ENCODE measurements at regions not wholly inside any gene's neighbourhood (a gene's known extent, or its start where the extent isn't known, plus 50 kb on each side); places are given as distances from the start of the nearest gene placed in this dataset.
A peak's percentile ranks its signal among the peaks of the same experiment; 100 is the strongest.

GRCh38 chr5:159449925-159450324 lies 119.6 kb upstream of the IL12B start:
- no peak for ATAC-seq

GRCh38 chr5:159450417-159450816 lies 120.1 kb upstream of the IL12B start:
- intact Hi-C loops (cut with DNase I), result loop anchor here (2.0 kb wide), 1 partner anchor 60 kb away; no protein-coding TSS in a partner anchor
- DNase-seq (ENCODE audit: missing footprints) (no peak), ATAC-seq (no peak)

More at GRCh38 chr5:159449925-159450324, 119.6 kb upstream of the IL12B start:
- no peak for DNase-seq (ENCODE audit: missing footprints)
- intact Hi-C loops (cut with DNase I), result loop anchor here (2.0 to 10.0 kb wide), 3 partner anchors 61 to 325 kb away; no protein-coding TSS in a partner anchor

DNA sequence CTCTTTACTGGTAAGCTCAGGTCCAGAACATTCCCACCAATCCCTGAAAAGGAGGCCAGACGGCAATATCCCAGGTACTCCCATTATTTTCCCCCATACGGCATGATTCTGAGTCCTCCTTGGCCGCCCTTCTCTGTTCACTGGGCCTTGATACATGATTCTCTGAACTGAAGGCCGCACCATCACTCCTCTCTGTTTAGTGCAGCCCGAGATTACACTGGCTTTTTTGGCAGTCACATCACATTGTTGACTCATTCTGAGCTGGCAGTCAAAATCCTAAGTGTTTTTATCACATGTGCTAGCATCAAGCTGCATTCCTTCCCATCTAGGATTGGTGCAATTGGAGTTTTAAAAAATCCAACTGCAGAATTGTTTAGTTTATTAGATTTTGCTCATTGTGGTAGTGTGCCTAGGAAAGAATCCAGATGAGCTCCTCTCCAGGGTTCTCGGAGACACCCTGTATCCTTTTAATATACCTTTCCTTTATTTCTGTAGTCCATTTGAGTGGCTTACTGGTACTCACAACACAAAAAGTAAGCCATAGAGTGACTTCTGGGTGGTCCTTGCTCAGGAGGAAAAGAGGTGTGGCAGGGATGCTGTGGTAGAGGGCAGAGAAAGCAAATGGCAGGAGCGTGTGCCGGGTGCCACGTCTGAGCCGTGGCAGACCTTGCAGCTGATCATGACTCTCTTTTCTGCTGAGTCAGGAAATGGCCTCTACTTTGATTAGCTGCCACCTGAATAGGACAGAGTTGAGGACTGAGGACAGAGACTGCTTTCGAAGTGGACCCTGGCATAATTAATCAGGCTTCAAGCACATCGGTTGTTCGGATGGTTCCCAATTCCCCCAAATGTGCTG lies 121.1 kb upstream of the IL12B start:
- intact Hi-C loops (cut with DNase I), result loop anchor here (2.0 kb wide), 1 partner anchor 59 kb away; no protein-coding TSS in a partner anchor
- no peak for DNase-seq (ENCODE audit: missing footprints)
- ATAC-seq, result peak; percentile 97

DNA sequence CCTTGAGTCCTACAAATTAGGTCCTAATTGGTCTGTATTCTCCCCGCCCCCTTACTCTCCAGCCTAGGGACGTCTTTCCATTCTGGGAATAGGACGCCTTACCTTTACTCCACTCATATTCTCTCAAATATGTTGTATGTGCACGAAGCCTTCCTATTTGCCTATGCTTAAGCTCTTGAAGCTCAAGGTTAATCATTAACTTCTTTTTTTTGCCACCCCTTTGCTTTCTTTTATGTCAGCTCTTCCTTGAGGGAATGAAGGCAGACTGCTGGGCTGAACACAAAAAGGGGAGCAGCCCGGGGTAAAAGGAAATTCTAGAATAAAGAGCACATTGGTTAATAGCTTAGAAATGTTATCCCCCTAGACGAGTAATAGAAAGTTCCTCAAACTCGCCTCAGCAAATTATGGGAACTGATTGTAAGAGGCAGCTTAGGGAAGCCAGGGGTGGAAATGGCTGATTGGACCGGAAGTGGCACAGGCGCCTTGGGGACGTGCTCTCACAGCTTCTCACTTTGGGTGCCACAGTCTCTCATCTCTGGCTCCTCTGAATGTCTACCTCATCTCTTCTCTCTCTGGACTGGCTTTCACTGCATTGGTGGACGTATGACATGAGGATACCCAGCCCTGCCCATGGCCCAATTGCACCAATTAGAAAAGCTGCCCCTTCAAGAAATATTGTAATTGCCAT lies 122.3 kb upstream of the IL12B start:
- ATAC-seq, result no peak
- no peak for DNase-seq (ENCODE audit: missing footprints)
- intact Hi-C loops (cut with DNase I), result no loop called here

GRCh38 chr5:159453209-159453608 lies 122.9 kb upstream of the IL12B start:
- intact Hi-C loops (cut with DNase I), result no loop called here
- ATAC-seq (no peak), DNase-seq (ENCODE audit: missing footprints) (no peak)

DNA sequence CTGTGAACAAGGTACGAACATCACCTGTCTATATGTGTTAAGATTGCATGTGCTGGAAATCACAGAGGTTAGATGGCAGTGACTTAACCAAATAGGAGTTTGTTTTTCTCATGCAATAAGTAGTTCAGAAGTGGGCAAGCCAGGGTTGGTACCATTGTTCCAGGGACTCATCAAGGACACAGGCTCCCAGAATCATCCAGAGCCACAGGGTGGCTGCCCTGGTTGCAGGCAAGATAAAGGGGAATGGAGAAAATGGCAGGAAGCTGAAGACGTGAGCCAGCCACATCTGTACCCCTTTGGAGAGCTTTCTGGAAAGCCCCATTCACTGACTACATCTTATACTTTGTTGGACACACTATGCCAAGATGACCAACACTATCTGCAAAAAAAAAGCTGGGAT lies 126.0 kb upstream of the IL12B start:
- DNase-seq (ENCODE audit: missing footprints), result no peak
- ATAC-seq, result no peak
- intact Hi-C loops (cut with DNase I), result no loop called here

DNA sequence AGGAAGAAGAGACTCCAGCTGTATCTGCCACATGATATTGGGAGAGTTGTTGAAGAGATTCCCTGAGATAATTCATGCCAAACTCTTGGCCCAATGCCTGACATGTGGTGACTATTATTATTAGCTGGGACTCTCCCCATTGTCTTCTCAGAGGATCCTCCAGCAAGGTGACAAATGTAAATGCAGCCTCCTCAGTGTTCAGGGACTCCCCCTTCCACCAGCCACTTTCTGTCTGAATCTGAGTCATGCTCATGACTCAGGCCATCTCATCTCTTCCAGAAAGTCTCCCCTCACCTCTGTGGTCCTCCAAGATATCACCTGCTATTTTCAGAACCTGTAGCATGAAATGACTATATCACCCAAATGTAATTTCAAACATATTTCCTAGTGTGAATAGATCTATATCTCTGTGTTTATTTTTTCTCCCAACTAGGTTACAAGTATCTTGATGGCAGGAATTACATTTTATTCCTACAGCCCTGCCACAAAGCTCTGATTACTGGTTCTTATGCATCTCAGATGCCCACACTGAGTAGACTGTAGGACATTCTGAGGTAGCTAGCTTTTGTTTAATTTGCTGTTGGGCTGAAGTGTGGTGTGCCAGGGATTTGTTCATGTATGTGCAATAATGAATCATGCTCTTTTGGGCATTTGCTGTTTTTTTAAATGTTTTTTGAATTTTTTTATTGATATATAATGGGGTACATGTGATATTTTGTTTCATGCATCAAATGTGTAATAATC lies 126.6 kb upstream of the IL12B start:
- ATAC-seq (no peak), DNase-seq (ENCODE audit: missing footprints) (no peak)
- intact Hi-C loops (cut with DNase I), result no loop called here

DNA sequence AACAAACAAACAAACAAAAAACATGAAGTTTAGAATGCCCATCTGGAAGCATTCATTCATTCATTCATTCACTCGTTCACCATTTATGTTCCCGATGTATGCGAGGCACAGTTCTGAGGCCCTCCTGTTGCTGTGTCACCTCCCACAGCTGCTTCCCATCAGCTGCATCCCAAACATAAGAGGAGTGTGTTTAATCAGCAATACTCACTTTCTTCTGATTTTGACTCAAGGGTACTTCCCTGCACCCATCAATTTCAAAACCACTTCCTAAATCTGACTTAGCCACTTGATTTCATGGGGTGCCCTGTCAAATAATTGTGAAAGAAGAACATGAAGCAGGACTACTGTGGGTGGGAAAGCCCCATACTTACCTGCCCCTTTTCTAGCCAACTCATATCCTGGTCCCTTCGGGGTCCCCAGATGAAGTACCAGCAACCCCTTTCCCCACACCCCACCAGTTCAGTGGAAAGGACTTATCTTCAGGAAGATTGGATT lies 128.0 kb upstream of the IL12B start:
- no peak for ATAC-seq
- no peak for DNase-seq (ENCODE audit: missing footprints)
- intact Hi-C loops (cut with DNase I), result no loop called here

GRCh38 chr5:159459132-159459627 lies 128.9 kb upstream of the IL12B start:
- DNase-seq (ENCODE audit: missing footprints), result no peak

DNA sequence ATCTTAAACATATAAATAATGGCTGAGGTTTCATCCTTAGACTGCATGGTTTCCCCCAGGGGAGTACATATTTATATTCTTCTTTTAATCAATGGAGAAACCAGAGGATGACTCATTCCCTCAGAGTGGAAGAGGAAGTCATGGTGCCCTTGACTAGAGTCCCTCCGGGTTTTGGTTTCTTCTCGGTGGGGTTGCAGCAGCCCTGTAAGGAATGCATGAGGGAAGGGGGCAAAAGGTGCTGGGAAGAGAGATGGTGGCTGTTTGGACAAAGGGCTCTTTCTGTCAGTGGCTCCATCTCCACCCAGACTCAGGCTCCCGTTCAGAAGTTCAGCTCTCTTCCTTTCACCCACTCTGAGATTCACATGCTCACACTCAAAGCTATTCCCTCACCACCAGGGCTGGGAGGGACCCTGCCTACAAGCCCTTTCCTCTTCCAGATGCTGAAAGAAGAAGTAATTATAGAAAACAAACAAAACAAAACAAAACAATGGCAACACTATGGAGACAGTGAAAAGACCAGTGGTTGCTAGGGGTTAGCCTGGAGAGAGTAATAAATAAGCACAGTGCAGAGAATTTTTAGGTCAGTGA lies 129.8 kb upstream of the IL12B start:
- ATAC-seq (no peak), DNase-seq (ENCODE audit: missing footprints) (no peak)
- intact Hi-C loops (cut with DNase I), result no loop called here

More at GRCh38 chr5:159459132-159459627, 128.9 kb upstream of the IL12B start:
- ATAC-seq, result no peak
- intact Hi-C loops (cut with DNase I), result no loop called here

DNA sequence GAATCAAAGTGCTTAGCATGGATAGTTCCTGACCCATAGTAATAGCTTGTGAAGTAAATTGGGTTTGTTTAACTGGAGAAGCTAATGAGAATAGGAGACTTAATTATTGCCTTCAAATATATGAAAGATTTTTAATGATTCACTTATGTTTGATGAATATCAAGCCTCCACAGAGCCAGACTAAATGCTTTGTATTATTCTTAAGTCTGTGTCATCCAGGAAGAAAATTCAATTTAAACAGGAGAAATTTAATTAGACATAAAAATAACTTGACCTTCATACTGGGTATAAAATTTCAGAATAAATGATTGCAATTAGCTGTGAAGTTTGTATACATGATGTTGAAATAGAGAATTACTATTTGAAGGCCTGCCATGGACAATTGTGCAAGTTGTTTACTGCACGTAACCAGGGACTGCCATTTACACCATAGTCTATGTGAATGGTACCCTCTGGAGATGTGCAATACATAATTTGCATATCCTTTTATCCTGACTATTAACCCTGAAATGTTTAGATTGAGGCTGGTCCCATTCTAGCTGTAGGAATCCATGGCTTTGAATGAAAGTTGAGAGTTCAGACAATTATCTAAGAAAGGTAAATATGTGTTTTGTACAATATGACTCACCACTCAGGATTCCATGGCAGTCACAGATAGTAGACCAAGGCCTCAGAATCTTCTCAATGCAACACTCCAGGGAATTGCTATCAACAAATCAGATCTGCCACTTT lies 133.5 kb upstream of the IL12B start:
- ATAC-seq (no peak), DNase-seq (ENCODE audit: missing footprints) (no peak)
- intact Hi-C loops (cut with DNase I), result no loop called here

DNA sequence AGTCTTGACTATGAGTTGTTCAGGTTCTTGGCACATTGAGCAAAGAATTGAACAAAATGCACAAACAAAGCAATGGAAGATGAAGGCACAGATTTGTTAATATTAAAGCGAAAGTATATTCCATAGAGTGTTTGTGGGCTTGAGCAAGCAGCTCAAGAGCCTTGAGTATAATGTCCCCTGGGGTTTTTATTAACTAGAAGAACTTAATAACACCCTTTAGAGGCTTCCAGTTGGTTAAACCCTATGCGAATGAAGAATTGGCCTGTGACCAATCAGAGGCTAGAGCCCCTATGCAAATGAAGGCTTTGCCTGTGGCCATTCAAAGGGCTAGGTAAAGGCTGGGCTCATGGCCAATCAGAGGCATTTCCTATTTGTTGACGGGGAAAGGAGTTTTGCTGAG lies 135.3 kb upstream of the IL12B start:
- DNase-seq (ENCODE audit: missing footprints) (no peak), ATAC-seq (no peak)
- intact Hi-C loops (cut with DNase I), result no loop called here

DNA sequence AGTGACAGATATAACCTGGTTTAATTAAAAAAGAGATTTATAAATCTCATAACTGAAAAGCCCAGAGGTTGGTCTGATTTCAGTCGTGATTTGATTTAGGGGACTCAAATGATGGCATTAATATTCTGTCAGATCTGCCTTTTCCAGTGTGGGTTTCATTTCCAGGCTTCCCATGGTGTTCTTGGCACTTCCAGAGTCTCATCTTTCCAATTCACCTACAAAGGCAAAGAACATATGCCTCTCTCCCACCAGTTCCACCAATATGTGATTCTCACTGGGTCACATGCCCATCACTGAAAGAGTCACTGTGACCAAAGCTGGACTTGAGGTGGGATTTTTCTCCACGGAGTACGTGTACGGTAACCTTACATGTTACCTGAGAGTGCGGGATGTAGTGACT lies 137.4 kb upstream of the IL12B start:
- ATAC-seq, result no peak
- DNase-seq (ENCODE audit: missing footprints), result no peak
- intact Hi-C loops (cut with DNase I), result no loop called here

DNA sequence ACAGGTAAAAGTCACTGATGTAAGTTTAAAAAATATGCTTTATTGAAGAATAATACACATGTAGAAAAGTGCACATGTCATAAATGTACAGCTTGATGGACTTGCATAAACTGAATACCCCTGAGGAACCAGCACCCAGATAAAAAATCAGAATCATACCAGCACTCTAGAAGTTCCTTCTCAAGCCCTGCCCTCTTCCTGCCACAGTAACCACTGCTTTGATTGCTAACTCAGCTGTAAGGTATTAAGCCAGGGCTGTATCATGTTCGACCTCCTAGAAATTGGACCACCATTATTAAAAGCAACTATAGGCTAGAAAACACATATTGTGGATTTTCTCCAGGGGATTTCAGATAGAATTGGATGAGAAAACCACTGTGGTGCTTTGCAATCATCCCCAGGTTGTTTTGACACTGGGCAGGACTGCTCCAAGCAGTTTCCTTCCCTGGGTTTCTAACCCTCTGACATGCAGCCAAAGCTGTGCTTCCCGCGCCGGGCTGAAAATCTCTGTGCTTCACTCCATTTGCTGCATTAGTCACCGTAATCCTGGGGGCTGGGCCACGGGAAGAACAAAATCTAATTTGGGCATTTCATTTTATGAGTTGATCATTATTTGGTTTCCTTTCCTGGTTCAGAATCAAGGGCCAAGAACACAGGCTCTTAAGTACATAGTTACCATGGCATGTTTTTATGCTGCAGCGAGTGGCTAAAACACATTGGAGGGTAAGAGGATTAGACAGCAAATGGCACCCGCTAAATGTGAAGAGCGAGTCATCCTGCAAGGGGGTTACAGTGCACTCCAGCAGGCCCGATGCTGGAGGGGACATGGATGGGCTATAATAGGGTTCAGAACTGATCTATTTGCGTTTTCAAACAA lies 139.4 kb upstream of the IL12B start:
- no peak for DNase-seq (ENCODE audit: missing footprints)
- intact Hi-C loops (cut with DNase I), result no loop called here
- ATAC-seq, result no peak

DNA sequence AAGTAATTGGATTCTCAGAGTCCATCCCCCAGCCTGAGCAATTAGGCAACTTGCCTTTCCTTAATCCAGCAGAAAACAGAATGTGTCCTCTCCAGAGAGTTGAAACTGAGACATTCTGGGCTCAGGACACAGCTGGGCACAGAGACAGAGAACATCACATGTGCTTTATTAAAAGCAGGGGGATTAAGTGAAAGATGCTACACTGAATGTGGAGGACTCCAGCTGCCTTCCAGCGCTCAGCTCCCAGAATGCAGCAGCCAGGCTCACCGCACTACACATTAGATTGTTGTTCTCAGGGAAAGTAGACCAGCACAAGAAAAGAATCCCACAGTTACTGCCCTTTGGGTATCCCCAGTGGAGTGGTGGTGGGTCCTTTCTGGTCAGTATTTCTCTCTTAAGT lies 141.6 kb upstream of the IL12B start:
- ATAC-seq, result peak; percentile 90
- DNase-seq (ENCODE audit: missing footprints), result no peak
- intact Hi-C loops (cut with DNase I), result no loop called here

GRCh38 chr5:159475026-159475425 lies 144.7 kb upstream of the IL12B start:
- no peak for ATAC-seq
- intact Hi-C loops (cut with DNase I), result no loop called here
- no peak for DNase-seq (ENCODE audit: missing footprints)

DNA sequence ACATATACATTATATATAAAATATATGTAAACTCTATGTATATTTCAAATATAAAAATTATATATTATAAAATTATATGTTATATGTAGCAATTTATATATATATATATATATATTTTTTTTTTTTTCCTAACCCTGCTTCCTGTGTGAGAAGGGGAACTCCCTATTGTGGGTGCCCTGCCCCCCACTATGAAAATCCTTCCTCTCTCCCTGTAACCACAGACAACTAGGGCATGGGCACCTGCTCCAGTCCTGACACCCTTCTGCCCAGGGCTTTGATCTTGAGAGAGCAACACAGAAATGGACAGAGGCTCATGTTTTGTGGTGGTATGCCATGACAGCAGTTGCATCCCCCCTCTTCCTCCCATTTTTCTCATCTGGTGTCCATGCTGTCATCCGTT lies 148.7 kb upstream of the IL12B start:
- ATAC-seq (no peak), DNase-seq (ENCODE audit: missing footprints) (no peak)
- intact Hi-C loops (cut with DNase I), result no loop called here
